Endothelial cell of umbilical vein (primary cell): ENCODE measurements at regions not wholly inside any gene's neighbourhood (a gene's known extent, or its start where the extent isn't known, plus 50 kb on each side); places are given as distances from the start of the nearest gene placed in this dataset.

Source experiments
- BruUV-seq: library from RNA; stranded (reverse); fragments of 400-500 nt; replicated peaks from 2 replicates; lab custom pipeline; 2021; lab: Mats Ljungman, UMichigan
- CTCF ChIA-PET: fragments of 300-600, 350-600 bp; sonication (Branson Sonifier 250); formaldehyde crosslinking; loops from one replicate; lab custom pipeline; 2021; ENCODE audit warnings: antibody characterized with exemption, inconsistent platforms; lab: Charles Lee
- POLR2A ChIA-PET: fragments of 300-600, 350-600 bp; sonication (Branson Sonifier 250); formaldehyde crosslinking; loops from one replicate; lab custom pipeline; 2021; ENCODE audit warnings: antibody characterized with exemption, inconsistent platforms; lab: Charles Lee
- DNase-seq: peaks from one replicate; pipeline ENCODE4 v3.0.0-alpha.2; 2011; ENCODE audit warnings: low read depth, low spot score
- FAIRE-seq: peaks from 2 replicates; lab custom pipeline; 2011; peaks lifted over from hg19 to GRCh38; lab: Jason Lieb, UNC
- H2AFZ ChIP-seq: 2 replicates; pipeline ENCODE4 v1.6.0; 2012; ENCODE audit warnings: low read depth, low read length, control low read depth, inconsistent platforms
- H3K27ac ChIP-seq: 2 replicates; pipeline ENCODE4 v1.5.1; 2011; ENCODE audit warnings: low read depth, mild to moderate bottlenecking, control low read depth, low read length, moderate library complexity; ENCODE audit not compliant: insufficient read depth
- H3K27me3 ChIP-seq, 2 experiments: 2 replicates each; pipeline versions ENCODE4 v1.6.0 to v1.6.1; 2011; ENCODE audit warnings: low read length in 2 of 2, mixed read lengths in 1 of 2; ENCODE audit not compliant: control insufficient read depth in 2 of 2, insufficient read depth in 2 of 2
- H3K36me3 ChIP-seq, 2 experiments: 2 replicates in 1 of 2; 3 replicates in 1 of 2; pipeline ENCODE4 v1.5.1; 2011; ENCODE audit warnings: low read length in 2 of 2, mild to moderate bottlenecking in 1 of 2, moderate library complexity in 1 of 2; ENCODE audit not compliant: control insufficient read depth in 2 of 2, insufficient read depth in 2 of 2; ENCODE audit errors: extremely low read depth in 1 of 2
- H3K4me1 ChIP-seq: 3 replicates; pipeline ENCODE4 v1.5.1; 2011; ENCODE audit warnings: mild to moderate bottlenecking, low read length; ENCODE audit not compliant: control insufficient read depth, insufficient read depth; ENCODE audit errors: extremely low read depth
- H3K4me2 ChIP-seq: 2 replicates; pipeline ENCODE4 v1.6.1; 2011; ENCODE audit warnings: low read length, control low read depth, mixed read lengths; ENCODE audit not compliant: insufficient read depth
- H3K4me3 ChIP-seq, 3 experiments: fragments of 200-600 bp in 1 of 3; sonication (generic), shearing (Covaris generic) in 1 of 3; replicated peaks in 1 of 3; 2 replicates each; pipeline ENCODE4 v1.5.1; 2011 to 2016; ENCODE audit warnings: control low read depth in 3 of 3, low read length in 3 of 3, mild to moderate bottlenecking in 2 of 3, inconsistent platforms in 1 of 3, low read depth in 1 of 3, moderate library complexity in 1 of 3; ENCODE audit not compliant: insufficient read depth in 1 of 3
- H3K79me2 ChIP-seq: 2 replicates; pipeline ENCODE4 v1.6.0; 2012; ENCODE audit warnings: low read length, inconsistent platforms; ENCODE audit not compliant: control insufficient read depth, insufficient read depth
- H3K9ac ChIP-seq: replicated peaks from 2 replicates; pipeline ENCODE3; 2011; ENCODE audit warnings: low read length, control low read depth; ENCODE audit not compliant: insufficient read depth; ENCODE audit errors: extremely low read depth
- H3K9me1 ChIP-seq: replicated peaks from 3 replicates; pipeline ENCODE4 v1.6.0; 2011; ENCODE audit warnings: mild to moderate bottlenecking, low read length; ENCODE audit not compliant: control insufficient read depth, insufficient read depth; ENCODE audit errors: extremely low read depth
- H3K9me3 ChIP-seq: replicated peaks from 2 replicates; pipeline ENCODE4 v1.5.1; 2012; ENCODE audit warnings: low read length, inconsistent platforms; ENCODE audit not compliant: control insufficient read depth, insufficient read depth
- H4K20me1 ChIP-seq: replicated peaks from 2 replicates; pipeline ENCODE3; 2011; ENCODE audit warnings: mild to moderate bottlenecking, low read length; ENCODE audit not compliant: control insufficient read depth, insufficient read depth; ENCODE audit errors: extremely low read depth
- CTCF ChIP-seq, 2 donors: IDR thresholded peaks; 1 replicate in 1 of 2; 2 replicates in 1 of 2; pipeline ENCODE4 v1.5.1; 2011; ENCODE audit warnings: low read length in 2 of 2, mild to moderate bottlenecking in 2 of 2, moderate library complexity in 2 of 2, control low read depth in 1 of 2, inconsistent platforms in 1 of 2, low read depth in 1 of 2; ENCODE audit not compliant: insufficient read depth in 1 of 2; ENCODE audit errors: extremely low read depth in 1 of 2
- EZH2 ChIP-seq: IDR thresholded peaks from 2 replicates; pipeline ENCODE4 v1.6.1; 2012; ENCODE audit warnings: borderline replicate concordance, low read depth, mild to moderate bottlenecking, moderate library complexity, low read length, inconsistent platforms; ENCODE audit not compliant: severe bottlenecking
- FOS ChIP-seq: IDR thresholded peaks from 2 replicates; pipeline ENCODE4 v1.6.1; 2011; ENCODE audit warnings: mild to moderate bottlenecking, low read length, moderate library complexity, borderline replicate concordance; ENCODE audit not compliant: insufficient read depth
- GATA2 ChIP-seq: IDR thresholded peaks from 2 replicates; pipeline ENCODE4 v1.7.0; 2011; ENCODE audit warnings: low read depth, mild to moderate bottlenecking, moderate library complexity, mixed read lengths, low read length; ENCODE audit not compliant: insufficient read length, insufficient read depth
- JUN ChIP-seq: IDR thresholded peaks from 2 replicates; pipeline ENCODE4 v1.6.1; 2011; ENCODE audit warnings: borderline replicate concordance, low read depth; ENCODE audit not compliant: insufficient read length, insufficient read depth
- MAX ChIP-seq: IDR thresholded peaks from 2 replicates; pipeline ENCODE4 v1.6.1; 2011; ENCODE audit not compliant: insufficient read depth, insufficient read length
- MYC ChIP-seq: IDR thresholded peaks from one replicate; pipeline ENCODE4 v1.6.1; 2011; ENCODE audit warnings: mild to moderate bottlenecking, low read depth, low read length
- POLR2A ChIP-seq: IDR thresholded peaks from 2 replicates; pipeline ENCODE4 v1.6.1; 2012; ENCODE audit warnings: low read depth, mild to moderate bottlenecking, control low read depth, low read length
- POLR2AphosphoS5 ChIP-seq: IDR thresholded peaks from 2 replicates; pipeline ENCODE4 v1.6.1; 2012; ENCODE audit warnings: low read depth, mild to moderate bottlenecking, control low read depth, low read length, moderate library complexity; ENCODE audit not compliant: insufficient read depth
- dilution Hi-C: fragments of 300-500 bp; cut with MboI; formaldehyde crosslinking; loops from one replicate; pipeline ENCODE4 v1.15.0; 2019; ENCODE audit warnings: low sequenced_read_pairs; ENCODE audit not compliant: extremely low pct_ligation_motif_present
- intact Hi-C: fragments of 100-400 bp; cut with micrococcal nuclease; formaldehyde crosslinking; loops from one replicate; pipeline ENCODE4 v1.10.0; 2022

- no peak for FAIRE-seq
- intact Hi-C loops (no loop called here), dilution Hi-C loops (no loop called here)
- Histone ChIP-seq H2AFZ (no peak overlapping the region), H3K27me3 (no peaks in the 10 kb centered on the region), H3K4me3 (no peak overlapping the region), H3K9ac (no peak overlapping the region), H3K4me1 (no peaks in the 10 kb centered on the region), H3K27ac (no peak overlapping the region), H3K9me1 (no peaks in the 10 kb centered on the region), H3K9me3 (peaks cover 3% of the 10 kb centered on the region), H4K20me1 (no peaks in the 10 kb centered on the region), H3K79me2 (no peaks in the 10 kb centered on the region), H3K4me2 (no peak overlapping the region), H3K36me3 (no peaks in the 10 kb centered on the region)
- CTCF ChIA-PET, result no interaction called here
- DNase-seq, result no peak
- POLR2A ChIA-PET, result no interaction called here
- TF ChIP-seq GATA2, result no peak
- no peak for TF ChIP-seq CTCF (IDR thresholded peaks at IDR 0.05; ENCODE audit: extremely low read depth in 1 of 2, insufficient read depth in 1 of 2, low read depth in 1 of 2, low read length in 2 of 2)
- no peak for TF ChIP-seq MYC
- TF ChIP-seq POLR2AphosphoS5, result no peak
- no peak for TF ChIP-seq JUN
- TF ChIP-seq EZH2, result no peak
- TF ChIP-seq POLR2A, result no peak
- TF ChIP-seq FOS, result no peak
- no peak for TF ChIP-seq MAX
- BruUV-seq, result no TSS peak
Measured at GRCh38 chr20:60968853-60969720, 283.0 kb upstream of the CDH4 start.
